Prostate gland (tissue), 2 donors: ENCODE measurements at regions not wholly inside any gene's neighbourhood (a gene's known extent, or its start where the extent isn't known, plus 50 kb on each side); places are given as distances from the start of the nearest gene placed in this dataset.
A peak's percentile ranks its signal among the peaks of the same experiment; 100 is the strongest.

Source experiments
- DNase-seq: peaks from one replicate; pipeline ENCODE4 v3.0.0-alpha.2; 2019; ENCODE audit warnings: low spot score
- H3K27ac ChIP-seq, 2 donors: fragments of 200-600 bp; sonication (generic); 2 replicates each; pipeline ENCODE4 v1.5.1; 2017 to 2019
- H3K27me3 ChIP-seq: fragments of 200-600 bp; sonication (generic); replicated peaks from 2 replicates; pipeline ENCODE4 v1.5.1; 2019; ENCODE audit not compliant: insufficient read depth
- H3K36me3 ChIP-seq, 2 donors: fragments of 200-600 bp; sonication (generic); 1 replicate in 1 of 2; 2 replicates in 1 of 2; pipeline versions ENCODE4 v1.5.1 to v1.8.1; 2017 to 2019
- H3K4me1 ChIP-seq: fragments of 200-600 bp; sonication (generic); replicated peaks from 2 replicates; pipeline ENCODE4 v1.5.1; 2019
- H3K4me3 ChIP-seq, 2 donors: fragments of 200-600 bp; sonication (generic); 2 replicates each; pipeline ENCODE4 v1.5.1; 2017 to 2019
- H3K9me3 ChIP-seq: fragments of 200-600 bp; sonication (generic); 2 replicates; pipeline ENCODE4 v1.5.1; 2017
- CTCF ChIP-seq, 4 experiments: fragments of 200-600 bp in 2 of 4; fragments of 450-650 bp in 2 of 4; sonication (generic) in 2 of 4; IDR thresholded peaks; 1 replicate in 3 of 4; 2 replicates in 1 of 4; pipeline ENCODE4 v1.5.1; 2016 to 2019; ENCODE audit warnings: antibody characterized with exemption in 4 of 4, mild to moderate bottlenecking in 2 of 4, moderate library complexity in 2 of 4
- POLR2A ChIP-seq: fragments of 450-650 bp; IDR thresholded peaks from one replicate; pipeline ENCODE4 v1.6.1; 2016; ENCODE audit warnings: antibody characterized with exemption, mild to moderate bottlenecking
- POLR2AphosphoS5 ChIP-seq: sonication (generic); formaldehyde crosslinking; IDR thresholded peaks from one replicate; pipeline ENCODE4 v1.6.1; 2017; ENCODE audit warnings: antibody characterized with exemption
- WGBS: methylation state at CpG from one replicate; pipeline ENCODE4 v1.1.5; 2018; 5-methylcytosine and 5-hydroxymethylcytosine counted together
- intact Hi-C: fragments of 100-400 bp; cut with DNase I; formaldehyde crosslinking; loops from one replicate; pipeline ENCODE4 v1.14.2; 2022

GRCh38 chr18:2336690-2337392 lies 234.5 kb downstream of the METTL4 start:
- H3K9me3 ChIP-seq: no peaks in the 10 kb centered on the region
- intact Hi-C loops: loop anchor here (5.0 kb wide), 1 partner anchor 205 kb away; no protein-coding TSS in a partner anchor

GRCh38 chr18:2337552-2338141 lies 233.7 kb downstream of the METTL4 start:
- Histone ChIP-seq H3K4me3 (no peak overlapping the region), H3K9me3 (no peaks in the 10 kb centered on the region), H3K27me3 (no peaks in the 10 kb centered on the region), H3K4me1 (no peaks in the 10 kb centered on the region), H3K36me3 (no peaks in the 10 kb centered on the region), H3K27ac (no peak overlapping the region)
- 55% methylated on average over 7 of the region's 7 CpGs for WGBS
- no peak for DNase-seq
- peak in 3 of 4 experiments; percentile 28 to 38 (median 33) for TF ChIP-seq CTCF (IDR thresholded peaks at IDR 0.05)
- TF ChIP-seq POLR2A: no peak
- intact Hi-C loops: loop anchor here (5.0 kb wide), 1 partner anchor 205 kb away; no protein-coding TSS in a partner anchor

More at GRCh38 chr18:2336690-2337392, 234.5 kb downstream of the METTL4 start:
- Histone ChIP-seq H3K4me1 (no peaks in the 10 kb centered on the region), H3K27me3 (no peaks in the 10 kb centered on the region), H3K36me3 (no peaks in the 10 kb centered on the region), H3K4me3 (no peak overlapping the region), H3K27ac (no peak overlapping the region)
- no peak for DNase-seq
- TF ChIP-seq POLR2AphosphoS5: no peak
- TF ChIP-seq CTCF (IDR thresholded peaks at IDR 0.05): no peak
- TF ChIP-seq POLR2A: no peak

- no peak overlapping the region for H3K4me3 ChIP-seq
- no peaks in the 10 kb centered on the region for H3K9me3 ChIP-seq
- H3K4me1 ChIP-seq: no peaks in the 10 kb centered on the region
- TF ChIP-seq CTCF (IDR thresholded peaks at IDR 0.05): no peak
- TF ChIP-seq POLR2AphosphoS5: no peak
- no peak for TF ChIP-seq POLR2A
- no peak for DNase-seq
- intact Hi-C loops: loop anchor here (5.0 kb wide), 1 partner anchor 204 kb away; no protein-coding TSS in a partner anchor
- H3K27me3 ChIP-seq: no peaks in the 10 kb centered on the region
- WGBS: 82% methylated on average over 3 of the region's 3 CpGs
- H3K27ac ChIP-seq: no peak overlapping the region
- H3K36me3 ChIP-seq: no peaks in the 10 kb centered on the region
Observed at GRCh38 chr18:2338601-2339000, 232.7 kb downstream of the METTL4 start.

- intact Hi-C loops: no loop called here
- no peak overlapping the region for H3K27ac ChIP-seq
- WGBS: 71% methylated on average over 4 of the region's 4 CpGs
- H3K9me3 ChIP-seq: no peaks in the 10 kb centered on the region
- H3K4me1 ChIP-seq: no peaks in the 10 kb centered on the region
- no peaks in the 10 kb centered on the region for H3K36me3 ChIP-seq
- TF ChIP-seq CTCF (IDR thresholded peaks at IDR 0.05) (no peak), POLR2A (no peak), POLR2AphosphoS5 (no peak)
- no peak for DNase-seq
- H3K4me3 ChIP-seq: no peak overlapping the region
- no peaks in the 10 kb centered on the region for H3K27me3 ChIP-seq
Observed at GRCh38 chr18:2340335-2340734, 231.0 kb downstream of the METTL4 start.

- no peaks in the 10 kb centered on the region for H3K27me3 ChIP-seq
- no peak for TF ChIP-seq CTCF (IDR thresholded peaks at IDR 0.05)
- no peaks in the 10 kb centered on the region for H3K36me3 ChIP-seq
- no peaks in the 10 kb centered on the region for H3K9me3 ChIP-seq
- H3K4me1 ChIP-seq: no peaks in the 10 kb centered on the region
- intact Hi-C loops: no loop called here
- 72% methylated on average over 5 of the region's 5 CpGs for WGBS
- H3K4me3 ChIP-seq: no peak overlapping the region
- H3K27ac ChIP-seq: no peak overlapping the region
- DNase-seq: no peak
Observed at GRCh38 chr18:2348003-2348402, 223.3 kb downstream of the METTL4 start.
